Stimulated activated naive CD4-positive, alpha-beta T cell (primary cell): ENCODE measurements at regions not wholly inside any gene's neighbourhood (a gene's known extent, or its start where the extent isn't known, plus 50 kb on each side); places are given as distances from the start of the nearest gene placed in this dataset.

Source experiments
- DNase-seq, 6 experiments: peaks; one replicate each; lab custom pipeline; 2025; lab: John Stamatoyannopoulos, UW

DNA sequence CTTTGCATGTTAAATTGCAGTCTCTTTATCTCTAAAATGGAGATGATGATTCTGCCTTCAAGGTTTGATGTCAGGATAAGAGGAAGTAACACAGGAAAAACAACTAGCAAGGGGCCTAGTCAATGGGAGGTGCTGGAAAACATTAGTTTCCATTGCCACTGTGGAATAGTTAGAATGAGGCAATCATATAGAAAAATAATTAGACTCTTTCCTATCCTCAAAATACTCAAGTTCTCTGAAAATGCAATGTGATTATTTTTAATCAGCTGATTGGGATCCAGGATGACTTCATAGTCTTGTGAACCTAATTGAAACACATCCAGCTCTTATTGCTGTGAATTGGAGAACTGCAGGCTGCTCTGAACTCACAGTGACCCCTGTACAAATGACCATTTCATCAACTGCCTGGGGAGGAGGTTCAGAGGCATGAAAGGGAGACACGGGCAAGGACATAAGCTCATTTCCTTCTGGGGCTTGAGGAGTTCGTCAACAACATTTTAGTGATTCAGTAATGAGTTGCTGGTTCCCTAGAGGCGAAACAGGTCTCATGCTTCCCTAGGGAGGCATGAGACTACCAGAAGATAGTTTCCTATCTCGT lies 422.5 kb downstream of the LPIN1 start:
- no peak for DNase-seq

GRCh38 chr2:12169721-12170120 lies 423.3 kb downstream of the LPIN1 start:
- DNase-seq, result peak in 4 of 6 experiments; percentile 7 to 29 (median 22)

DNA sequence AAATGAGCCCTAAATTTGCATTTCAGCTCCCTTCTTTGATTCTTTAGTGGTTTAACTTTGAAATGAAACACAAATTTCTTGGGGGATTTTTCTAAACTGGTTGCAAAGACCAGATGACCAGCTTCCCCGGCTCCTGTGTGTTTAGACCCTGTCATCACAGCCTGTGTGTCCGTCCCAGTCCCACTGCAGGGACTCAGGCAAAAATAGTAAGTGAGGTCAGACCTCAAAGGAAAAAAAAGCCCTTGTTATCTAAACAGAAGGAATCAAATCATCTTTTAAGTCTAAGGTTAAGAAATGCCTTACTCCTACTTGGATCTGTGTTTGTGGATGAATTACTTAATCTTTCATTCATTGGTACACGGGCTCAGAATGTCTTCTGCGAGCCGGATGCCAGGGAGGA lies 423.7 kb downstream of the LPIN1 start:
- no peak for DNase-seq

DNA sequence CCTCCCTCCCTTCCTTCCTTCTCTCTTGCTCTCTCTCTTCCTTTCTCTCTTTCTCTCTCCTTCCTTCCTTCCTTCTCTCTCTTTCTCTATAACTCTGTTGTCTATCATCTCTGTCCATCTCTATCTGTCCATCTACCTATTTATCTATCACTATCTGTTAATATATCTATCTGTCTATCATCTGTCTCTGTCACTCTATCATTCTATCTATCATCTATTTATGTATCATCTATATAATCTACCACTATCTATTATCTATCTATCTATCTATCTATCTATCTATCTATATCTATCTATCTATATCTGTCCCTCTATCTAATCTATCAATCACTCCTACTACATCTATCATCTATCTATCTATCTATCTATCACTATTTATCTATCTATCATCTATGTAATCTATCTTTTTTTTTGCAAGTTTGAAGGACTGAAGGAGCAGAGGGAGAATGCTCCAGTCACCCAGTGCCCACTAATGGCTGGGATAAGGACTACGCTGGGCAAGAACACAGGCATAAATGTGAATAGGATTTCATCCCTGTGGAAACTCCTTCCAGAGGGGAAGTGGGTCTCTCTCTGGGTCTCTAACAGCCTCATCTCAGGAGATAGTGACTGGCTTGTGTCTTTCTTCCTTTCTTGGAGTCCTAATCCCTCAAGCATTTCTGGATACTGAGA lies 427.0 kb downstream of the LPIN1 start:
- no peak for DNase-seq

DNA sequence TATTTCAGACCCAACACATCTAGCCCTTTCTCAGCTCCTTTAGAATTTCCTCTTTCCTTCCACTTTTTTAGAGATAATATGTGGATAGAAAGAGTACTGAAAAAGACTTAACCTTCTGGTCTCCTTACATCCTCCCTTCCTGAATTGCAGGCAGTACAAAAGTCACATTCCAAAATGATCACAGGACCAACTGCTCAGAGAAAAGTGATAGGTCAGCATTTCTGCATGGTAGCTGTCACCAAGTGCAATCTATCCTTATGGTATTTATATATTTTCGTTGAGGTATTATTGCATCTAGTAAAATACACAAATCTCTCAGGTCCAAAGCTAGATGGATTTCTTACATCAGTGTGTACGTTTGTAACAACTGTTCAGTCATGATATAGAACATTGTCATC lies 427.5 kb downstream of the LPIN1 start:
- DNase-seq, result no peak

GRCh38 chr2:12175323-12175722 lies 428.9 kb downstream of the LPIN1 start:
- DNase-seq, result no peak

GRCh38 chr2:12176623-12177454 lies 430.4 kb downstream of the LPIN1 start:
- DNase-seq, result no peak

DNA sequence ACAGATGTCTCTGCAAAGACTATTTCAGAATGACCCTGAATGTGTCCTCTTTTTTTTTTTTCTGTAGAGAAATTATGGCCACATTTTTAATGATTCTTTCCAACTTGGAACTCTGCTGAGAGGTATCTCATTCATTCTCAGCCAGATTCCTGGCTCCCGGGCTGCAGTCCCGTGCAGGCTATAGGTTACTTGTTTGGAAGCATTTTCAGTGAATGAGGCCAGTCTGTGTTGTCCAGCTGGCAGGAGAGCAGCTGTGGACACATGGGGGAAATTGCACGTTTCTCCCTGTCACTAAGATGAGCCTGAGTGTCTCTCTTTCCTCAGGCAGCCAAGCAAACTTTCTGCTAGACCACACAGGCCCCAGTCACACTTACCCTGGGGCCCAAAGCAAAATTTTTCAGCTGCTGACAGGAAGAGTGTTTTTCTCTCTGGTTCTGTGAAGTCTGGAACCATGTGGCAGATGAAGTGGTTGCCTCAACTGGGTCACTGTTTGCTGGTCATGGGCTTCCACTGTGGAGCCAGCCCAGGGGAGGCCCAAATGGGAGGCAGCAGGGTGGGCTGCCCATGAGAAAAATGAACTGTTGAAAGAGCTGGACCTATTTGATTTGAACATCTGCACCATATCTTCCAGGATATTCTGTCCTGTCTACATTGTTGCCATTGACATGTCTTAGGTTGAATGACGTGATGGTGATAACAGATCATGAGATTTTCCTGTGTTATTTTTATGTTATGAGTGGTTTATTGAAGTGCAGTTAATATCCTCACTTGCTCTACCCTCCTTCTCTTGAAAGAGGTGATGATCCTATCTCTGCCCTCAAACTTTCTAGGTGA lies 431.2 kb downstream of the LPIN1 start:
- peak in 3 of 6 experiments; percentile 21 to 46 (median 30) for DNase-seq

DNA sequence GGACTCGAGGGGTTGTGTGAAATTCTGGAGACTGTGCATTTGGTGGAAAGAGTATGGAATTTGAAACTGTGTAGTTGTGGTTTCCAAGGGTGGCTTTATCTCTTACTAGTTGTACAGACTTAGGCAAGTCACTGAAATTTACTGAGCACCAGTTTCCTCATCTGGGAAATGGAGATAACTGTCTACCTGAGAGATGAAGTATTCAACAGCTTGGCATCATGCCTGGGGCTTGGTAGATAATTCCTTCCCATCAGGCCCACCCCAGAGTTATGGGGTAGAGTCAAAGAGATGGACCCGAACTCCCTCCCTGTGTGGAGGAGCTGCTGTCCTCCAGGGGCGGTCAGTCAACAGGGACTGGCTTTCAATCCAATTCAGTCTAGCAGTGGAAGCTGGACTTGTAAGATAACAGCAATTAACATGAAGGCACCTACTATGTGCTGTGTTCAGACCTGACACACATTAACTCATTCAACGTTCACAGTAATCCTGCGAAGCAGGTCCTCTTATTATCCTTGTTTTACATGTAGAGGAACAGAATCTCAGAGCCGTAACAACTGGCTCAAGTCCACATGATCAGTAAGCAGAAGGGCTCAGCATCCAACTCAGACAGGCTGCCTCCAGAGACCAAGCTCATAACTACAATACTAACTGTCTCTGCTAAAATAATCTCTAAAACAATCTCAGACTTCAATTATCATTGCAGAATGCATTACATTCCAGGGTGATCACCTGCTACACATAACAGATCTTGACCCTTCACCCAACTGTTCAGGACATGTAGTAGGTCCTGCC lies 432.1 kb downstream of the LPIN1 start:
- no peak for DNase-seq

DNA sequence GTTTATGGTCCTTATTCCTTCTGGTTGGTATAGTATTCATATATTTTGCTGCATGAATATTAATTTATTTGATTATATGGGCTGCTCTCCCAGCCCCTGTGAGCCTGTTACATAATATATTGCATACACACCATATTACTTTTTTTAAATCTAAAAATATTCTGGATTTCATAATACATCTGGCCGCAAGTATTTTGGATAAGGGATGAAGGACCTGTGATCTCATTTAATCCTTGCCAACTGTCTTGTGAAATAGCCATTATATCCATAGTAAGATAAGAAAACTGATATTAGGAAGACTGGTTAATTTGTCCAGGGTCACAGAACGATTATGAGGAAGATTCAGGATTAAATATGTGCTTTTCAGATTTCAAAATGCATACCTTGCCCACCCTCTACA lies 433.6 kb downstream of the LPIN1 start:
- no peak for DNase-seq

DNA sequence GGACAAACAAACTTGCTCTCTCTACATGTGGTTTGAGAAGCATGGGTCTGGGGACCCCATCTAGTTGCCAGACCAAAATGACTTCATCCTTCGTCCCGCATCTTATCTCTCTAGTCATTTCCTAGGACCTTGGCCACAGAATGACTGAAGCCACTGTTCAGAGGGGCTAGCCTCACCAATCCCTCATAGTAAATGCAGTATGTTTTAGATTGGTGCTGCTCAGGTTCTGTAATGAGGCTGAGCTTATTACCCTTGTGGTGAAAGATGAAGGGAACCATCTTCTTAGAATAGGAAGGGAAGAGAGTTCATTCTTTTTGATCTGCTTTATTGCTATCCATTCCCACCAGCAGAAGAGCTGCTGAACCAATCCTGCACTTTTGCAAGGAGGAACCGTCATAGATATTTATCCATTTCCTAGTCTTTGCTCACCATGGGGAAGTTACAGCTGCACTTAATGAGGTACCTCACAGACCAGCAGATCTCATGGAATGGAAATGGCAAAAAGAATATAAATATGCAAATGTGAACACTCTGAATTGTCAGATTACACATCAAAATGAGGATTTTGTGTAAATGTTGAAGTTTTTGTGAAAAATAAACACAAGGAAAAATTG lies 436.7 kb downstream of the LPIN1 start:
- no peak for DNase-seq

GRCh38 chr2:12192762-12193161 lies 446.3 kb downstream of the LPIN1 start:
- DNase-seq, result peak in 4 of 6 experiments; percentile 2 to 37 (median 26)

- no peak for DNase-seq
Measured at GRCh38 chr2:12194968-12195367, 448.5 kb downstream of the LPIN1 start.

DNA sequence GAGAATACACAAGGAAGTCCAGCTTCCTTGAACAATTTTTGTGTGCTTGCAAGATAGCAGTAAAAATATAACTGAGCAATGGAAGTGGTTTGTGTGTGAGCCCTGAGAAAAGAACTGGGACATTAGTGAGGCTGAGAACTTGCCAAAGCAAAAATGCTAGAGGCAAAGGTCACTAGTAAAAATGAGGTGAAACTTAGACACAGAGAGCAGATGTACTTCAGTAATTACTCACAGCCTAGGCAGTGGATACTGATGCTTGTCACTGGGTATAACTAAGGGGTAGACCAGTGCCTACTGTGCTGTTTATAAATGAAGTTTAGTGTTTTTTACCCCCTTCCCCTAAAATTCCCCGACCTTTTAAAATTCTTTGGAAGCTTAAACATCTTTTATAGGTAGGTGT lies 450.1 kb downstream of the LPIN1 start:
- no peak for DNase-seq

DNA sequence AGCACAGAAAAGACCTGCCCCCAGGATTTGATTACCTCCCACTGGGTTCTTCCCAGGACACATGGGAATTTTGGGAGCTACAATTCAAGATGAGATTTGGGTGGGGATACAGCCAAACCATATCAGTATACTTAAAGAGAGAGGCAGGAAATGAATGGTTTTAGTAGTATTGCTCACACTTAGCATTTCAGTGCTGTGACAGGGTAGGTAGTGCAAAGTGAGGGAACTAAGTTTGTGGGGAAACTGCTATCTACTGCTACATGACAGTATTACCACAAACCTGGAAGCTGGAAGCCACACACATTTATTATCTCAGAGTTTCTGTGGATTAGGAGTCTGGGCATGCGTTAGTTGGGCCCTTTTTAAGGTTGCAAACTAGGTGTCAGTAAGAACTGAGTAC lies 450.7 kb downstream of the LPIN1 start:
- no peak for DNase-seq

- DNase-seq, result no peak
Measured at GRCh38 chr2:12199491-12200211, 453.2 kb downstream of the LPIN1 start.

DNA sequence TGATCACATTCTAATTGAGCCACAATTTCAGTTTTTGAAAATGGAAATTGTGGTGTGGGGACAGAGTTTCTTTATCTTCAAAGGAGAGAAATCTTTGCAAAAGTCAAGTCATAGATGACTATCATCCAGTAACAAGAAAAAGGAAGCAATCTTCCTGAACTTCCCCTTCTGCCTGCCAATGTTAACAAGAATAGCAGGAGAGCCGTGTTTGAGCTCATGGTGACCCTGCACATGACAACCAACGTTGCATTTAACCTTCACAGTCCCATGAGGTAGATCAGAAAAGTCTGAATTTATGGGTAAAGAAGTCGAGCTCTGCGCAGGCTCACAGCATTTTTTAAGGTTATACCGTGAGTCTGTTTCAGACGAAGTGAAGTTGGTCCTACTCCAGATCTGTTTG lies 454.9 kb downstream of the LPIN1 start:
- DNase-seq, result no peak

DNA sequence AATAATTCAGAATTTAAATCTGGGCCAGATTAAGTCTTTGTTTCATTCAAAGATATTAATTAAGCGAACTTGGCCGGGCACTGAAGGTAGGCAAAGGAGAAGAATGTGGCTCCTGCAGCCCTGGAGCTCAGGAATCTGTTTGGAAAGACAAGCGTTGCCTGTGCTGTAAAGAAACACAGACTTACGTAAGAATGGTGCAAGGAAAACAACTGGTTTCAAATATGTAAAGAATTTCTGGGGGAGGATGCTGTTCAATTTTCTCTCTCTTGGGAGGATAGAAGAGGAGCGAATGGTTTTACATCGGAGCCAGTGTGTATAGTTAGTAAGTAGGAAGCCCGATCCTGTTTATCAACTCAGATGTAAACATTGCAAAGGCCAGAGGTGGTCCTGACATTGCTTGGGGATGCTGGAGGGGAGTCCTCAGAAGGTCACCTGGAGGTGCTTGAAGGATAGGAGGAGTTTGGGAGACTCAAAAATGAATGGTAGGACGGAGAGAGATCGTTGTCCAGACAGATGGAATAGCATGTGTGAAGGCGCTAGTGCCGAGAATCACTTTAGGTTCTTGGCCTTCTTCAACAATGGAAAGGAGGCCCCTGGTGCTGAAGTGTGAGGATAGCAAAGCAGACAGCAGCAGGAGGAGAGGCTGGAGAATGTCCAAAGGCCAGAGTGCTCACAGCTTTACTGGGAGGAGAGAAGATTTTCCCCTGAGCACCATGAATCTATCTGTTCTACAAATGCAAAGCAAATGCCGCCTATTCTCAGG lies 456.1 kb downstream of the LPIN1 start:
- no peak for DNase-seq

DNA sequence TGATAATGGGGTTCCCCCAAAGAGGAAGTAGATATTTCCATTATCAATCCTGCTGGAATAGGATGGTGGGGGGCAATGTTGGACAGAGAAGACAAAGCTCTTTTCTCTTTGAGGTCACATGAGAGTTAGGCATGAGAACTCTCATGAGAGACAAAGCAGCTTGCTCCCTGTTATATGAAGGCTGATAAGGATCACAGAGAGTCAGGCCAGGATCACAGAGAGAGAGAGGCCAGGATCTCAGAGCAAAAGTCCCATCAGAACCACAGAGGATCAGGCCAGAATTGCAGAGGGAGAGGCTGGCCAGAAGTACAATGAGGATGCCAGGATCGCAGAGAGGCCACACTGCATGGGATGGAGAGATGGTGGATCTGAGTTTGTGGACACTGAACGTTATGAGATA lies 457.1 kb downstream of the LPIN1 start:
- no peak for DNase-seq

GRCh38 chr2:12205086-12205485 lies 458.7 kb downstream of the LPIN1 start:
- DNase-seq, result no peak
